Body of pancreas (tissue), 4 donors: ENCODE measurements at regions not wholly inside any gene's neighbourhood (a gene's known extent, or its start where the extent isn't known, plus 50 kb on each side); places are given as distances from the start of the nearest gene placed in this dataset.

Experiments used
- CTCF ChIP-seq, 7 experiments: fragments of 450-650 bp in 4 of 7; fragments of 200-600 bp in 3 of 7; sonication (generic) in 3 of 7; IDR thresholded peaks; one replicate each; pipeline ENCODE4 v1.5.1; 2016 to 2019; ENCODE audit warnings: antibody characterized with exemption in 7 of 7
- POLR2A ChIP-seq, 3 donors: fragments of 450-650 bp; IDR thresholded peaks; one replicate each; pipeline ENCODE4 v1.6.1; 2016; ENCODE audit warnings: antibody characterized with exemption in 3 of 3, mild to moderate bottlenecking in 2 of 3

GRCh38 chr11:23873406-23873805 lies 623.4 kb upstream of the LUZP2 start:
- TF ChIP-seq CTCF (IDR thresholded peaks at IDR 0.05) (no peak), POLR2A (IDR thresholded peaks at IDR 0.05) (no peak)
